Stomach (tissue), 4 donors: ENCODE measurements at regions not wholly inside any gene's neighbourhood (a gene's known extent, or its start where the extent isn't known, plus 50 kb on each side); places are given as distances from the start of the nearest gene placed in this dataset.

Experiments
- CTCF ChIP-seq, 7 experiments: fragments of 450-650 bp in 4 of 7; fragments of 200-600 bp in 3 of 7; sonication (generic) in 3 of 7; IDR thresholded peaks; one replicate each; pipeline ENCODE4 v1.5.1; 2016 to 2019; ENCODE audit warnings: antibody characterized with exemption in 7 of 7, control low read depth in 2 of 7, mild to moderate bottlenecking in 1 of 7
- POLR2A ChIP-seq, 4 donors: fragments of 450-650 bp; IDR thresholded peaks; one replicate each; pipeline ENCODE4 v1.6.1; 2016; ENCODE audit warnings: antibody characterized with exemption in 4 of 4, control low read depth in 2 of 4, mild to moderate bottlenecking in 1 of 4, moderate library complexity in 1 of 4

- TF ChIP-seq POLR2A (IDR thresholded peaks at IDR 0.05) (no peak), CTCF (IDR thresholded peaks at IDR 0.05) (no peak)
These were observed 98.6 kb upstream of the F3 start for GRCh38 chr1:94640125-94640524.
